Inflammatory macrophage (primary cell): ENCODE measurements at regions not wholly inside any gene's neighbourhood (a gene's known extent, or its start where the extent isn't known, plus 50 kb on each side); places are given as distances from the start of the nearest gene placed in this dataset.

Source experiments
- DNase-seq, 2 donors: peaks; one replicate each; pipeline ENCODE4 v3.0.0-alpha.2; 2020 to 2022

DNA sequence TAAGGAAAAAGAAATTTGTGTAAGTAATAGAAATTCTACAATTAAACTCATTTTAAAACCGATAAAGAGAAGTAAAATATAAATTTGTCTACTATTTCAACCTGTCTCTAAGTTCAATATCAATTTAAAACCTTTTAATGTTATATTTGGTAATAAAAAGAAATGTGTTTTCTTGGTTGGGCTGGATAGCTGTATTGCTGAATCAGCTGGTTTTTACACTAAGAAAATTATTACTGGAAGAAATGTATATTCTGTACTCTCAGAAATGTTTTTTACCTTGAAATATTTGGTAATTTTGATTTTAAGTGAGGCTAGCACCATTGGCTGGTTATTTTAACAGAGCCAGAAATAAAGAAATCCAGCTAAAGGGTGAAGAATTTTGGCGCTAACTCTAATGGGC lies 87.1 kb upstream of the CNTNAP4 start:
- DNase-seq: no peak

DNA sequence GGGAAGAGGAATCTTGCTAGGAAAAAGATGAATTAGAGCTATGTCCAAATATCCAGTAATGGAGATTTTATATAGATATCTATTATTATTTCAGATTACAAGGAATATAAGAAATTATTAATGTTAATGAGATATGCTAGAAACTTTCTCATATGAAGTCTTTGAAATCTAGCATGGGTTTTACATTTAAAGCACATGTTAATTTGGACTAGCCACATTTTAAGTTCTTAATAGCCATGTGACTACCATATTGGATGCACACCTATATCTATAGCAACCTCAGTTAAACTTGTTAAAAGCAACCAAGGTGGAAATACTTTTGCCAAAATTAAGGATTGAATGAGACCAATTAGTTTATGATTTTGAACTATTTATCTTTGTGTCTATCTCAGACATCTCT lies 86.7 kb upstream of the CNTNAP4 start:
- DNase-seq: no peak

- DNase-seq: no peak
Measured at GRCh38 chr16:76193906-76194615, 83.1 kb upstream of the CNTNAP4 start.

DNA sequence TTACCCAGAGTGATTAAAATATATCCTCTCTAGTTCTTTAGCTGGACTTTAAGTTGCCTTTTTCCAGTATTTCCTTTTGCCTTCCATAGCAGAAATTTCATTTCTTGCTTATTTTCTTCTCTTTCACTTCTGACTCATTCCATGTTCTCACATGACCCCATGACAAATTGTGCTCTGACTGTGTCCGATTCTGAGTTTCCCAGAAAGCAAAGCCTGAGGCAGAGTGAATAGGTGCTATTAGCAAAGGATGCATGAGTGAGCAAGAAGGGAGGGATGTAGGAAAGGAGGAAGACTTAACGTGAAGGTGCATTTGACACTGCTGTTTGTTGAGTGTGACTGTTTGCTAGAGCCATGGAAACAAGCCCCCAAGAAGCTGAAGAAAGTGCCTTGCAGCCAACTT lies 82.6 kb upstream of the CNTNAP4 start:
- DNase-seq: no peak

DNA sequence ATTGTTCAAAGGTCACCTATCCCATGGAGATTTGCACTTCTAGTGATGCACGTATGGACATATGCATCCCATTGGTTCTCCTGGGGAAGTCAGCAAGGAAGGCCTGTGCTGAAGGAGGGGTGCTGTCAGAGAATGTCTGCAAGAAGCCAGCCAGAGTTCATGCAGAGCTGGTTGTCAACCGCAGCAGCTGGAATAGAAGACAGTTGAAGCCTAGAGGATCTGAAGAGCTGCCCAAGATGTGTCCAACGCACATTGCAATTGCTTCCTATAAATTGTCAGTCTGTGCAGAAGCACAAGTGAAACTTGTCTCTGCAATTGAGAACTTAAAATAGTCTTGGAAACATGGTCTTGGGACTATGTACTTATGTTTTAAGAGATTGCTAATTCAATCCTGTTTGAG lies 82.1 kb upstream of the CNTNAP4 start:
- no peak for DNase-seq

- DNase-seq: no peak
Measured at GRCh38 chr16:76195648-76196047, 81.6 kb upstream of the CNTNAP4 start.

DNA sequence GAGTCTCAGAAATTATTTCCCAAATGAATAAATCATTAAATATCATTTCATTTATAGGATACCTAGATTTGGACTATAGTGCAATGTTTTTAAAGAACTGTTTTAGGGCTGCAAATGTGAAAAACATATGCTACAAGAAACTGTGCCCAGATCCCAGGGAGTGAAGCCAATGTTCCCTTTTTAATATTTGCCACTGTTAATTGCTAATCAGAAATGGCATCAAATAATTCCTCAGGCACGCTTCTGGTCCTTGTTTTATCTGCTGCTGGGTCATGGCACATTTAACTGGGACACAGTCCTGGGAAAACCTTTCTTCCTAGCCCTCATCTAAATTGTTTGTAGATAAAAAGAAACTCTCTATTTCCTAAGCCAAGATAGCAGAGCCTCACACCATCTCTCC lies 79.3 kb upstream of the CNTNAP4 start:
- DNase-seq: no peak

- no peak for DNase-seq
Measured at GRCh38 chr16:76199681-76200220, 77.5 kb upstream of the CNTNAP4 start.

DNA sequence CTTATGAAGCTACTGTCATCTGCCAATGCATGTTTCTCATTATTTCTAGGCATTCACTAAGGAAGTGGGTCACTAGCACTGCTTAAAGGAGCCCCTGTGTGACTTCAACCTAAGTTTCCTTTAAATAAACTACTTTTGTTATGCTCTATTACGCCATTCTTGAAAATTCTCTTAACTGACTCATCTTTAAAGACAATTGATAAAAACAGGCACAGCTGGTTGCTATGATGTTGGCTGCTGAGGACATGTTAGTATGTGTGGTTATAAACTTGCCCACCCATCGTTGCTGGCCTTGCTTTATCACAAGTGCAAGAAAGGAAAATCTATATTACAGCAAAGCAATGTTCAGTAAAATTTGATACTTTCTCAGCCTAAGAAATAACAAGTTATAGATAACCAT lies 75.8 kb upstream of the CNTNAP4 start:
- DNase-seq: no peak

- no peak for DNase-seq
Measured at GRCh38 chr16:76204249-76204648, 73.0 kb upstream of the CNTNAP4 start.

DNA sequence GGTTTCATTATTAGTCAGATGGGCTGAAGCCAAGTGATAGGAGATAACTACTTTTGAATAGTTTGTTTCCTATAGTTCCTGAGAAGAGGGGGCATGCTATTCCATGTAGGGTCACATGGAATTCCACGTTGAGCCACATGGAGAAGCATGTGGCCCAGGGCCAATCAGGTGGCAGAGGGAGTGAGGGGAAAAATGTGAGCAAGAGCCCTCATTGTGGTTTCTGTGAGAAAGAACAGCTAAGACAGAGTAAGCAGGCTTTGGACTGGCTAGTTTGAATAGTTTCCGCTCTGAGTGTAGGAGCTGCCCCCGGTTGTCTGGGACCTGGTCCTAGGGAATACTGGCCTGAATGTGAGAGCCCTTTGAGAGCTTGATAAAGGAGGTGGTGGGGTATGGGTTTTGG lies 69.9 kb upstream of the CNTNAP4 start:
- no peak for DNase-seq

DNA sequence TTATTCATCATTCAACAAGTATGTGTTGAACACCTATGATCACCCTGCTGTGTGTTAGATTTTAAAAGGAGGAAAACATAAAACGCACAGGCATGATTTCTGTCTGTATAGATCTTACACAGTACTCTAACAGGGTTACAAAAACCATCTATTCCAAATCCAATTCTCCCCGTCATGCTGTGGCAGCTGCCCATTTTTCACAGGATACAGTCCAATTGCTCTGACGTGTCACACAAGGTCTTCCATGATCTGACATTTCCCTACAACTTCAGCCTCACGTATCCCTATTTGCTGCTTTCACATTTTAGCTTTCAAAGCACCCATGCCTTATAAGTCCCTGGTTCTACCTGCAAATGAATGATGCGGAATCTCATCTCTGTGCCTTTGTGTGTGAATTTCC lies 67.0 kb upstream of the CNTNAP4 start:
- no peak for DNase-seq

GRCh38 chr16:76213860-76214259 lies 63.3 kb upstream of the CNTNAP4 start:
- DNase-seq: no peak

- DNase-seq: no peak
Measured at GRCh38 chr16:76214856-76215255, 62.3 kb upstream of the CNTNAP4 start.

- no peak for DNase-seq
Measured at GRCh38 chr16:76222087-76222486, 55.1 kb upstream of the CNTNAP4 start.

DNA sequence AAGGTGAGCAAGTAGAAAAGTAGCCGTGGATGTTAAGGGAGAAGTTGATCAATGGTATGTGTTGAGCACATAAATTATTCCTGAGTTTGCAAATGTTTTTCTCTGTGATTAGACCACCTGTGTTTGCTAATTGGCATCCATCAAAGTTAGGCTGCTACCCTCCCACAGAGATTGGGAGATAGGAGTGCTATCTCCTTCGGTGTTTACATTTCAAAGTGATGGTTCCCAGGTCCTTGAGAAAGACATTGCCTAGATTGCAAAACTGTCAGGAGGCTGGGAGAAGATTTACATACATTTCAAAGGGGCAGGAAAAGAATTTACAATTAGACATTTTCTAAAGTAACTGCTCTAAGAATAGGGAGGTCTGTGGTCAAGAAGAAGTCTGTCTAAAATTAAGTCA lies 54.3 kb upstream of the CNTNAP4 start:
- DNase-seq: no peak

GRCh38 chr16:76226011-76226410 lies 51.2 kb upstream of the CNTNAP4 start:
- DNase-seq: no peak

DNA sequence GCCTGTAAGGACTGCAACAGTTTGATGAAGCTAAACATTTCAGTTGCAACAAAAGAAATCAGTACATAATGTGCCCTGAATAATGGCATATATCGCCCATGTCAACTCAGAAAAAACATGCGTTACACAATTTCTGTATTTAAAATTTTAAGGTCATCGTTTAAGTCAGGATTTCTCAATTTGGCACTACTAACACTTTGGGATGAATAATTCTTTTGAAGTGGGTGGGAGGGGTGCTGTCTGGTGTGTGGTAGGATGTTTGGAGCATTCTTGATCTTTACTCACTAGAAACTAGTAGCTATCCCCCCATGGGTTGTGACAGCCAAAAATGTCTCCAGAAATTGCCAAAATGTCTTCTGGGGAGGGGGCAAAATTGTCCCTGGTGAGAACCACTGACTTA lies 50.7 kb upstream of the CNTNAP4 start:
- no peak for DNase-seq
